ENCODE measurements at regions not wholly inside any gene's neighbourhood (a gene's known extent, or its start where the extent isn't known, plus 50 kb on each side); places are given as distances from the start of the nearest gene placed in this dataset.

GRCh38 chr15:25930931-25931330 lies 67.8 kb upstream of the ATP10A start:
- H3K9me3 ChIP-seq = no peaks in the 10 kb centered on the region
- ATAC-seq (no peak), DNase-seq (no peak)
- H3K36me3 ChIP-seq (ENCODE audit: insufficient read depth in 1 of 2, low read depth in 1 of 2) = no peaks in the 10 kb centered on the region
- TF ChIP-seq, protein P1, sequence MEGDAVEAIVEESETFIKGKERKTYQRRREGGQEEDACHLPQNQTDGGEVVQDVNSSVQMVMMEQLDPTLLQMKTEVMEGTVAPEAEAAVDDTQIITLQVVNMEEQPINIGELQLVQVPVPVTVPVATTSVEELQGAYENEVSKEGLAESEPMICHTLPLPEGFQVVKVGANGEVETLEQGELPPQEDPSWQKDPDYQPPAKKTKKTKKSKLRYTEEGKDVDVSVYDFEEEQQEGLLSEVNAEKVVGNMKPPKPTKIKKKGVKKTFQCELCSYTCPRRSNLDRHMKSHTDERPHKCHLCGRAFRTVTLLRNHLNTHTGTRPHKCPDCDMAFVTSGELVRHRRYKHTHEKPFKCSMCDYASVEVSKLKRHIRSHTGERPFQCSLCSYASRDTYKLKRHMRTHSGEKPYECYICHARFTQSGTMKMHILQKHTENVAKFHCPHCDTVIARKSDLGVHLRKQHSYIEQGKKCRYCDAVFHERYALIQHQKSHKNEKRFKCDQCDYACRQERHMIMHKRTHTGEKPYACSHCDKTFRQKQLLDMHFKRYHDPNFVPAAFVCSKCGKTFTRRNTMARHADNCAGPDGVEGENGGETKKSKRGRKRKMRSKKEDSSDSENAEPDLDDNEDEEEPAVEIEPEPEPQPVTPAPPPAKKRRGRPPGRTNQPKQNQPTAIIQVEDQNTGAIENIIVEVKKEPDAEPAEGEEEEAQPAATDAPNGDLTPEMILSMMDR (IDR thresholded peaks at IDR 0.05) = no peak
- intact Hi-C loops (cut with DNase I) = loop anchor here (5.0 to 10.0 kb wide), 4 partner anchors 194 to 424 kb away; no protein-coding TSS in a partner anchor
- 89 to 93% (median 91%) methylated on average over 2 of the region's 2 CpGs for WGBS, 3 donors
- no peaks in the 10 kb centered on the region for H3K27me3 ChIP-seq (ENCODE audit: insufficient read depth in 3 of 3, low read length in 2 of 3)
- no peaks in the 10 kb centered on the region for H3K4me1 ChIP-seq
- H3K27ac ChIP-seq = no peak overlapping the region
- H3K4me3 ChIP-seq = no peak overlapping the region

Data from psoas muscle (tissue), 7 donors.